Erythroblast (primary cell): ENCODE measurements at regions not wholly inside any gene's neighbourhood (a gene's known extent, or its start where the extent isn't known, plus 50 kb on each side); places are given as distances from the start of the nearest gene placed in this dataset.

Source experiments
- GATA1 ChIP-seq: IDR thresholded peaks from 2 replicates; pipeline ENCODE4 v1.6.1; 2011; ENCODE audit warnings: low read depth, mild to moderate bottlenecking, control low read depth, low read length, moderate library complexity
- POLR2A ChIP-seq: IDR thresholded peaks from 2 replicates; pipeline ENCODE4 v1.6.1; 2011; ENCODE audit warnings: mild to moderate bottlenecking, low read length

DNA sequence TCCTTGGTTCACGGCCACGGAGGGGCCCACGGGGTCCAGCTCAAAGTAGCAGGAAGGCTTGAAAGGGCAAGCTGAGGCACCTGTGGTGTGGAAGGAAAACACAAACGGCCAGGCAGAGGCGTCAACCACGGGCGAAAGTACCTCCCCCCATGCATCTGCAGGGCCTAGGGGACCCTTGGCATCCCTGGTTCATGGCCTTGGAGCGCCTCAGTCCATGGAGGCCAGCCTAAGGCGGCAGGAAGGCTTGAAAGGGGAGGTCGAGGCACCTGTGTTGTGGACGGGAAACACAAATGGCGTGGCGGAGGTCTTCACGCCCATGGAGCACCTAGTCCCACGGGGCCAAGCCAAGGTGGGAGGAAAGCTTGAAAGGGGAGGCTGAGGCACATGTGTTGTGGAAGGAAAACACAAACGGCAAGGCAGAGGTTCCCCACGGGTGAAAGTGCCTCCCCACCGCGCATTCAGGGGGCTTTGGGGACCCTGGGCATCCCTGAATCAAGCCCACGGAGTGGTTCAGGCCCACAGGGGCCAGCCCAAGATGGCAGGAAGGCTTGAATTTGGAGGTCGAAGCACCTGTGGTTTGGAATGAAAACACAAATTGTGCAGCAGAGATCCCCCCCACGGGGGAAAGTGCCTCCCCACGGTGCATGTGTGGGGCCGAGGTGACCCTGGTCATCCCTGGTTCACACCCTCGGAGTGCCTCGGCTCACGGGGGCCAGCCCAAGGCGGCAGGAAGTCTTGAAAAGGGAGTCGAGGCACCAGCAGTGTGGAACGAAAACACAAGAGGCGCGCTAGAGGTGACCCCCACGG is 380.8 kb downstream of the ALG10 start:
- TF ChIP-seq POLR2A (no peak), GATA1 (no peak)
